ENCODE measurements at regions not wholly inside any gene's neighbourhood (a gene's known extent, or its start where the extent isn't known, plus 50 kb on each side); places are given as distances from the start of the nearest gene placed in this dataset.
"Not testable (repeated sequence)": the region's sequence is repeated elsewhere in the genome, so short reads cannot be mapped to it uniquely, and the experiment has no call there.

GRCh38 chr1:244768804-244769203 is 66.7 kb upstream of the COX20 start:
- Histone ChIP-seq H3K9ac (no peak overlapping the region), H4K20me1 (ENCODE audit: low read depth) (no peaks in the 10 kb centered on the region), H3K9me3 (ENCODE audit: low read depth) (peaks cover 6% of the 10 kb centered on the region), H3K4me2 (no peak overlapping the region), H3K4me1 (peaks cover 19% of the 10 kb centered on the region), H3K4me3 (no peak overlapping the region), H3K27ac (no peak overlapping the region), H3K36me3 (no peaks in the 10 kb centered on the region), H3K27me3 (no peaks in the 10 kb centered on the region), H3F3A (ENCODE audit: low read depth) (peaks cover 22% of the 10 kb centered on the region), H2AFZ (replicated peaks) (peak overlapping the region; percentile 10), H3K79me2 (ENCODE audit: low read depth) (no peaks in the 10 kb centered on the region)
- Mint-ChIP-seq H3K4me1 (peaks cover 9% of the 10 kb centered on the region), H3K27me3 (ENCODE audit: insufficient read depth, low read depth) (peaks cover 5% of the 10 kb centered on the region), H3K9me3 (peaks cover 23% of the 10 kb centered on the region), H3K4me3 (no peak overlapping the region), H3K27ac (no peak overlapping the region), H3K36me3 (peaks cover 2% of the 10 kb centered on the region)
- TF ChIP-seq CTCF (IDR thresholded peaks at IDR 0.05) (no peak), EZH2phosphoT487 (IDR thresholded peaks at IDR 0.05) (no peak), EZH2 (IDR thresholded peaks at IDR 0.05) (no peak)
- DNase-seq (ENCODE audit: low spot score): no peak

- H3K27me3 ChIP-seq; H3K4me3 ChIP-seq; H3K4me2 ChIP-seq; H3K4me3 Mint-ChIP-seq; H3K9me3 ChIP-seq (ENCODE audit: low read depth); H3K9ac ChIP-seq; H3K36me3 ChIP-seq; H3K27ac ChIP-seq; H3K79me2 ChIP-seq (ENCODE audit: low read depth); H3K4me1 Mint-ChIP-seq; H4K20me1 ChIP-seq (ENCODE audit: low read depth); H2AFZ ChIP-seq (replicated peaks); H3K27me3 Mint-ChIP-seq (ENCODE audit: insufficient read depth, low read depth); H3K27ac Mint-ChIP-seq; DNase-seq (ENCODE audit: low spot score); H3K36me3 Mint-ChIP-seq: not testable (repeated sequence)
- Histone ChIP-seq H3K4me1 (peaks cover 14% of the 10 kb centered on the region), H3F3A (ENCODE audit: low read depth) (peaks cover 18% of the 10 kb centered on the region)
- peaks cover 19% of the 10 kb centered on the region for H3K9me3 Mint-ChIP-seq
Observed at GRCh38 chr1:244770556-244770955, 64.9 kb upstream of the COX20 start.

- Histone ChIP-seq H3K9me3 (ENCODE audit: low read depth) (no peaks in the 10 kb centered on the region), H3K27ac (no peak overlapping the region), H2AFZ (replicated peaks) (no peak overlapping the region), H3K36me3 (no peaks in the 10 kb centered on the region), H3K4me2 (no peak overlapping the region), H3K9ac (no peak overlapping the region), H3K4me3 (no peak overlapping the region), H3K4me1 (no peaks in the 10 kb centered on the region), H3K27me3 (no peaks in the 10 kb centered on the region), H4K20me1 (ENCODE audit: low read depth) (no peaks in the 10 kb centered on the region), H3F3A (ENCODE audit: low read depth) (no peaks in the 10 kb centered on the region), H3K79me2 (ENCODE audit: low read depth) (no peaks in the 10 kb centered on the region)
- no peaks in the 10 kb centered on the region for H3K36me3 Mint-ChIP-seq
- H3K27ac Mint-ChIP-seq: no peak overlapping the region
- peaks cover 9% of the 10 kb centered on the region for H3K4me1 Mint-ChIP-seq
- peaks cover 3% of the 10 kb centered on the region for H3K27me3 Mint-ChIP-seq (ENCODE audit: insufficient read depth, low read depth)
- no peak overlapping the region for H3K4me3 Mint-ChIP-seq
- peaks cover 5% of the 10 kb centered on the region for H3K9me3 Mint-ChIP-seq
- no peak for DNase-seq (ENCODE audit: low spot score)
- no peak for TF ChIP-seq EZH2 (IDR thresholded peaks at IDR 0.05)
- TF ChIP-seq CTCF (IDR thresholded peaks at IDR 0.05): no peak
- no peak for TF ChIP-seq EZH2phosphoT487 (IDR thresholded peaks at IDR 0.05)
Observed at GRCh38 chr1:244773513-244773912, 61.9 kb upstream of the COX20 start.

- not testable (repeated sequence) for H3K4me3 ChIP-seq; H3K4me1 ChIP-seq; H3K79me2 ChIP-seq (ENCODE audit: low read depth); H3K4me3 Mint-ChIP-seq; H3K9ac ChIP-seq; H3F3A ChIP-seq (ENCODE audit: low read depth); H3K4me2 ChIP-seq; H3K27ac Mint-ChIP-seq; H4K20me1 ChIP-seq (ENCODE audit: low read depth); DNase-seq (ENCODE audit: low spot score); H3K36me3 Mint-ChIP-seq; H2AFZ ChIP-seq (replicated peaks); H3K9me3 Mint-ChIP-seq; H3K9me3 ChIP-seq (ENCODE audit: low read depth); H3K4me1 Mint-ChIP-seq; H3K36me3 ChIP-seq; H3K27me3 ChIP-seq; H3K27ac ChIP-seq
- H3K27me3 Mint-ChIP-seq (ENCODE audit: insufficient read depth, low read depth): peaks cover 14% of the 10 kb centered on the region
Observed at GRCh38 chr1:244776783-244777182, 58.7 kb upstream of the COX20 start.
